ENCODE measurements at regions not wholly inside any gene's neighbourhood (a gene's known extent, or its start where the extent isn't known, plus 50 kb on each side); places are given as distances from the start of the nearest gene placed in this dataset.

DNA sequence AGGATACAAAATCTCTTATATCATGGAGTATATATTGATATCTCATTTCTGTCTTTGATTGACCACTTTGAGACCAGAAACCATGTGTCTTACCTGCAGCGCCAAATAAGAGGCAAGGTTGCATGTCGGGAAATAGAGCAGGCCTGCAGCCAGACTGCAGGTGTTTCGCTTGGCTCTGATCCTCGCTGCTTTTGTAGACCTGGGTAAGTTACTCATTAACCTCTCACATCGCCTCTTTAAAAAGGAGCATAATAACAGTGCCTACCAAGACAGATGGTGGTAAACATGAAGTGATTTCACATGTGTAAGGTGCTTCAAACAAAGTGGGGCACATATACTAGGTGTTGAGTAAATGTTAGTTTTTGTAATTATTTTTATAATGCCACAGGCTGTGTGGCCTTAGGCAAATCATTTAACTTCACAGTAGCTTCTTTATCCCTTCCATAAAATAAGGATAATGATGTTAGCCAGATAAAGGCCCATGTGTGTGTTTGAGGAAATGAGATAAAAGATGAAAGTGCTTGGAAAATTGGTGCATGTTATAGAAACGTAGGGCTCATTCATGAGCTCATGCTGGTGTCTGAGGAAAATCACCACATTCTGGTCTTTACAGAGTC lies 248.8 kb upstream of the MAP3K7 start (continued):
- no peak for TF ChIP-seq CTCF (IDR thresholded peaks at IDR 0.05 in 2 of 3, conservative IDR thresholded peaks at IDR 0.05 in 1 of 3; ENCODE audit: control insufficient read depth in 2 of 3, extremely low read depth in 1 of 3, insufficient read depth in 1 of 3, low read depth in 3 of 3, low read length in 3 of 3)
- no peak for TF ChIP-seq ATF7 (IDR thresholded peaks at IDR 0.05; ENCODE audit: low read depth)
- TF ChIP-seq, protein P1, sequence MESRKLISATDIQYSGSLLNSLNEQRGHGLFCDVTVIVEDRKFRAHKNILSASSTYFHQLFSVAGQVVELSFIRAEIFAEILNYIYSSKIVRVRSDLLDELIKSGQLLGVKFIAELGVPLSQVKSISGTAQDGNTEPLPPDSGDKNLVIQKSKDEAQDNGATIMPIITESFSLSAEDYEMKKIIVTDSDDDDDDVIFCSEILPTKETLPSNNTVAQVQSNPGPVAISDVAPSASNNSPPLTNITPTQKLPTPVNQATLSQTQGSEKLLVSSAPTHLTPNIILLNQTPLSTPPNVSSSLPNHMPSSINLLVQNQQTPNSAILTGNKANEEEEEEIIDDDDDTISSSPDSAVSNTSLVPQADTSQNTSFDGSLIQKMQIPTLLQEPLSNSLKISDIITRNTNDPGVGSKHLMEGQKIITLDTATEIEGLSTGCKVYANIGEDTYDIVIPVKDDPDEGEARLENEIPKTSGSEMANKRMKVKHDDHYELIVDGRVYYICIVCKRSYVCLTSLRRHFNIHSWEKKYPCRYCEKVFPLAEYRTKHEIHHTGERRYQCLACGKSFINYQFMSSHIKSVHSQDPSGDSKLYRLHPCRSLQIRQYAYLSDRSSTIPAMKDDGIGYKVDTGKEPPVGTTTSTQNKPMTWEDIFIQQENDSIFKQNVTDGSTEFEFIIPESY (IDR thresholded peaks at IDR 0.05): no peak
- TF ChIP-seq STAT1 (conservative IDR thresholded peaks at IDR 0.05): no peak
- no peak for TF ChIP-seq MTA2 (IDR thresholded peaks at IDR 0.05; ENCODE audit: low read depth)
- TF ChIP-seq, protein P2, sequence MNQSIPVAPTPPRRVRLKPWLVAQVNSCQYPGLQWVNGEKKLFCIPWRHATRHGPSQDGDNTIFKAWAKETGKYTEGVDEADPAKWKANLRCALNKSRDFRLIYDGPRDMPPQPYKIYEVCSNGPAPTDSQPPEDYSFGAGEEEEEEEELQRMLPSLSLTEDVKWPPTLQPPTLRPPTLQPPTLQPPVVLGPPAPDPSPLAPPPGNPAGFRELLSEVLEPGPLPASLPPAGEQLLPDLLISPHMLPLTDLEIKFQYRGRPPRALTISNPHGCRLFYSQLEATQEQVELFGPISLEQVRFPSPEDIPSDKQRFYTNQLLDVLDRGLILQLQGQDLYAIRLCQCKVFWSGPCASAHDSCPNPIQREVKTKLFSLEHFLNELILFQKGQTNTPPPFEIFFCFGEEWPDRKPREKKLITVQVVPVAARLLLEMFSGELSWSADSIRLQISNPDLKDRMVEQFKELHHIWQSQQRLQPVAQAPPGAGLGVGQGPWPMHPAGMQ (IDR thresholded peaks at IDR 0.05; ENCODE audit: borderline replicate concordance): no peak
- TF ChIP-seq SUPT20H (IDR thresholded peaks at IDR 0.05; ENCODE audit: borderline replicate concordance, control insufficient read depth, low read depth, low read length): no peak
- TF ChIP-seq PKNOX1 (IDR thresholded peaks at IDR 0.05): no peak
- no peak for TF ChIP-seq ZZZ3 (IDR thresholded peaks at IDR 0.05; ENCODE audit: control insufficient read depth, insufficient read length, low read depth)
- TF ChIP-seq RAD51 (IDR thresholded peaks at IDR 0.05): no peak
- no peak for TF ChIP-seq CEBPZ (IDR thresholded peaks at IDR 0.05; ENCODE audit: low read depth, low read length)

All from GM12878 (cell line).